B cell (primary cell): ENCODE measurements at regions not wholly inside any gene's neighbourhood (a gene's known extent, or its start where the extent isn't known, plus 50 kb on each side); places are given as distances from the start of the nearest gene placed in this dataset.

ENCODE experiments used
- ATAC-seq: fragments of 200-7000 bp; cut with Tn5 transposase; one replicate; pipeline ENCODE4 v1.10.0; 2021; ENCODE audit warnings: low read depth, mild to moderate bottlenecking, moderate number of reproducible peaks, moderate library complexity
- CTCF ChIA-PET: fragments of 350-600 bp; sonication (Branson Sonifier 250); formaldehyde crosslinking; loops from one replicate; lab custom pipeline; 2021; ENCODE audit warnings: antibody characterized with exemption, inconsistent platforms; lab: Charles Lee
- POLR2A ChIA-PET: fragments of 350-600 bp; sonication (Branson Sonifier 250); formaldehyde crosslinking; loops from one replicate; lab custom pipeline; 2021; ENCODE audit warnings: antibody characterized with exemption; lab: Charles Lee
- DNase-seq: peaks from one replicate; pipeline ENCODE4 v3.0.0; 2013
- H2AFZ ChIP-seq: 2 replicates; pipeline ENCODE4 v1.6.1; 2012; ENCODE audit warnings: mild to moderate bottlenecking, low read depth, low read length; ENCODE audit not compliant: insufficient read depth, poor library complexity, severe bottlenecking
- H3K27ac ChIP-seq, 2 donors: 1 replicate in 1 of 2; 2 replicates in 1 of 2; pipeline ENCODE4 v1.5.1; 2012 to 2013; ENCODE audit warnings: low read length in 2 of 2, mild to moderate bottlenecking in 2 of 2, moderate library complexity in 1 of 2
- H3K27me3 ChIP-seq, 4 experiments: fragments of 200-600 bp in 1 of 4; sonication (generic) in 1 of 4; replicated peaks in 1 of 4; 1 replicate in 2 of 4; 2 replicates in 2 of 4; pipeline versions ENCODE4 v1.6.1 to v1.7.0; 2013 to 2016; ENCODE audit warnings: low read length in 3 of 4, mild to moderate bottlenecking in 2 of 4, mixed read lengths in 1 of 4, moderate library complexity in 1 of 4; ENCODE audit not compliant: insufficient read depth in 4 of 4, control insufficient read depth in 3 of 4; ENCODE audit errors: control extremely low read depth in 1 of 4
- H3K36me3 ChIP-seq, 2 experiments: replicated peaks in 1 of 2; 1 replicate in 1 of 2; 2 replicates in 1 of 2; pipeline versions ENCODE4 v1.6.1 to v1.7.1; 2013; ENCODE audit warnings: low read length in 1 of 2; ENCODE audit not compliant: insufficient read depth in 2 of 2, control insufficient read depth in 1 of 2; ENCODE audit errors: control extremely low read depth in 1 of 2, extremely low read depth in 1 of 2
- H3K4me1 ChIP-seq, 2 donors: fragments of 200-600 bp in 1 of 2; sonication (generic) in 1 of 2; 1 replicate in 1 of 2; 2 replicates in 1 of 2; pipeline versions ENCODE4 v1.5.1 to v1.6.1; 2013 to 2017; ENCODE audit warnings: low read length in 2 of 2; ENCODE audit not compliant: control insufficient read depth in 2 of 2, insufficient read depth in 2 of 2
- H3K4me2 ChIP-seq: replicated peaks from 2 replicates; pipeline ENCODE3; 2012; ENCODE audit warnings: mild to moderate bottlenecking, low read depth, low read length; ENCODE audit not compliant: poor library complexity, severe bottlenecking
- H3K4me3 ChIP-seq, 5 experiments: fragments of 200-600 bp in 1 of 5; sonication (generic) in 1 of 5; 1 replicate in 3 of 5; 2 replicates in 2 of 5; pipeline versions ENCODE4 v1.5.1 to v1.7.0; 2011 to 2016; ENCODE audit warnings: low read length in 4 of 5, mild to moderate bottlenecking in 4 of 5, low read depth in 2 of 5, control low read depth in 1 of 5, moderate library complexity in 1 of 5; ENCODE audit not compliant: insufficient read depth in 1 of 5; ENCODE audit errors: control extremely low read depth in 1 of 5, extremely low read depth in 1 of 5
- H3K79me2 ChIP-seq: fragments of 200-600 bp; sonication (generic); one replicate; pipeline ENCODE4 v1.6.0; 2016; ENCODE audit warnings: low read length; ENCODE audit not compliant: control insufficient read depth, insufficient read depth
- H3K9ac ChIP-seq: fragments of 200-600 bp; sonication (generic); 2 replicates; pipeline ENCODE4 v1.6.1; 2017; ENCODE audit warnings: mild to moderate bottlenecking, low read length, moderate library complexity
- H3K9me3 ChIP-seq, 3 donors: one replicate each; pipeline versions ENCODE4 v1.6.1 to v1.7.1; 2013; ENCODE audit warnings: low read length in 2 of 3; ENCODE audit not compliant: control insufficient read depth in 2 of 3, insufficient read depth in 1 of 3; ENCODE audit errors: control extremely low read depth in 1 of 3
- H4K20me1 ChIP-seq: 2 replicates; pipeline ENCODE4 v1.6.0; 2012; ENCODE audit warnings: mild to moderate bottlenecking, low read length; ENCODE audit not compliant: insufficient read depth, control insufficient read depth, poor library complexity, severe bottlenecking
- H3K27ac Mint-ChIP-seq: one replicate; pipeline ENCODE4 v1.8.0; 2021; ENCODE audit warnings: mixed read lengths
- H3K27me3 Mint-ChIP-seq: one replicate; pipeline ENCODE4 v1.8.0; 2021; ENCODE audit warnings: mixed read lengths
- H3K4me1 Mint-ChIP-seq: one replicate; pipeline ENCODE4 v1.8.0; 2021; ENCODE audit warnings: mixed read lengths
- H3K4me3 Mint-ChIP-seq: one replicate; pipeline ENCODE4 v1.8.0; 2021; ENCODE audit warnings: mixed read lengths
- H3K9me3 Mint-ChIP-seq: one replicate; pipeline ENCODE4 v1.8.0; 2022; ENCODE audit warnings: mixed read lengths; ENCODE audit not compliant: insufficient read depth
- CTCF ChIP-seq: fragments of 200-600 bp; IDR thresholded peaks from one replicate; pipeline ENCODE4 v1.8.0; 2022; ENCODE audit warnings: antibody characterized with exemption, mild to moderate bottlenecking
- EZH2 ChIP-seq: IDR thresholded peaks from 2 replicates; pipeline ENCODE4 v1.6.1; 2012; ENCODE audit warnings: borderline replicate concordance, low read depth, mild to moderate bottlenecking, moderate library complexity, low read length; ENCODE audit not compliant: insufficient read depth, poor library complexity, severe bottlenecking
- WGBS: methylation state at CpG from one replicate; pipeline ENCODE4 v1.1.5; 2013; ENCODE audit warnings: missing lambda C conversion rate; ENCODE audit not compliant: insufficient coverage; 5-methylcytosine and 5-hydroxymethylcytosine counted together
- intact Hi-C: fragments of 100-400 bp; cut with micrococcal nuclease; formaldehyde crosslinking; loops from one replicate; pipeline ENCODE4 v1.10.0; 2022

GRCh38 chrY:7794441-7794840 is 882.9 kb upstream of the AMELY start:
- no peak overlapping the region for H3K27ac Mint-ChIP-seq
- H3K4me3 ChIP-seq: no peak overlapping the region
- no peaks in the 10 kb centered on the region for H3K79me2 ChIP-seq
- no peaks in the 10 kb centered on the region for H3K4me1 Mint-ChIP-seq
- H2AFZ ChIP-seq: no peak overlapping the region
- DNase-seq: no peak
- no peak for ATAC-seq
- H3K9ac ChIP-seq: no peak overlapping the region
- no peaks in the 10 kb centered on the region for H3K9me3 Mint-ChIP-seq
- H3K4me2 ChIP-seq: no peak overlapping the region
- no peaks in the 10 kb centered on the region for H3K9me3 ChIP-seq
- H4K20me1 ChIP-seq: no peaks in the 10 kb centered on the region
- 80% methylated on average over 1 of the region's 1 CpG for WGBS
- intact Hi-C loops: no loop called here
- H3K4me1 ChIP-seq: no peaks in the 10 kb centered on the region
- CTCF ChIA-PET: no interaction called here
- H3K4me3 Mint-ChIP-seq: no peak overlapping the region
- H3K27me3 ChIP-seq: no peaks in the 10 kb centered on the region
- POLR2A ChIA-PET: no interaction called here
- no peak overlapping the region for H3K27ac ChIP-seq
- no peaks in the 10 kb centered on the region for H3K36me3 ChIP-seq
- H3K27me3 Mint-ChIP-seq: no peaks in the 10 kb centered on the region
- TF ChIP-seq EZH2 (no peak), CTCF (no peak)

DNA sequence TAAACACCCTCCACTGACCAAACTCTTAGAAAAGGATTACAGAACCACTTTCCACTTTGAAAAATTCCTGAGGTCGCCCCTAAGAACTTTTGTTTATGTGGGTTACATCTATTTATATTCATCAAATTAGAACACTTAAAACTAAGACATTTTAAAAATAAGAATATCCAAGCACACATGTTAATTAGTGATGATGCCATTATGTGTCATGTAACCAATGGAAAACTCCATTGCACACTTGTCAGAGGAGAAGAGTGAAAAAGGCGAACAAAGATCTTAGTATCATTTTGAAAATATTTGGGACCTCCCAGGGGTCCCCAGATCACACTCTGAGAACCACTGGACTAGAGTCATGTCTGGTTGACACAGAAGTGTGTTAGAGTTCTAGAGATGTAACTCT is 882.4 kb upstream of the AMELY start:
- no peak overlapping the region for H3K4me3 Mint-ChIP-seq
- Histone ChIP-seq H3K4me3 (no peak overlapping the region), H3K4me2 (no peak overlapping the region), H3K9ac (no peak overlapping the region), H3K9me3 (no peaks in the 10 kb centered on the region), H3K27me3 (no peaks in the 10 kb centered on the region), H3K36me3 (no peaks in the 10 kb centered on the region), H3K79me2 (no peaks in the 10 kb centered on the region), H3K27ac (no peak overlapping the region), H4K20me1 (no peaks in the 10 kb centered on the region), H3K4me1 (no peaks in the 10 kb centered on the region), H2AFZ (no peak overlapping the region)
- ChIA-PET POLR2A (no interaction called here), CTCF (no interaction called here)
- ATAC-seq: no peak
- WGBS: no CpG with 5 or more reads among the region's 2 CpGs
- H3K9me3 Mint-ChIP-seq: no peaks in the 10 kb centered on the region
- no peak for DNase-seq
- no peaks in the 10 kb centered on the region for H3K27me3 Mint-ChIP-seq
- no peak overlapping the region for H3K27ac Mint-ChIP-seq
- TF ChIP-seq CTCF (no peak), EZH2 (no peak)
- H3K4me1 Mint-ChIP-seq: no peaks in the 10 kb centered on the region
- intact Hi-C loops: no loop called here
